ENCODE measurements at regions not wholly inside any gene's neighbourhood (a gene's known extent, or its start where the extent isn't known, plus 50 kb on each side); places are given as distances from the start of the nearest gene placed in this dataset.

- H3K27me3 Mint-ChIP-seq (ENCODE audit: insufficient read depth, unreplicated experiment), result peaks cover 3% of the 10 kb centered on the region
- intact Hi-C loops (cut with micrococcal nuclease; ENCODE audit: unreplicated experiment), result no loop called here
- H3K36me3 Mint-ChIP-seq (ENCODE audit: insufficient read depth, unreplicated experiment), result no peaks in the 10 kb centered on the region
- no peak overlapping the region for H3K4me3 ChIP-seq (ENCODE audit: low read depth, low read length)
- ChIA-PET CTCF (no interaction called here), POLR2A (no interaction called here)
- no peak for TF ChIP-seq CTCF (IDR thresholded peaks at IDR 0.05; ENCODE audit: insufficient read depth in 1 of 2, low read depth in 1 of 2, low read length in 1 of 2, severe bottlenecking in 1 of 2, unreplicated experiment in 1 of 2)
- H3K9me3 Mint-ChIP-seq (ENCODE audit: unreplicated experiment), result no peaks in the 10 kb centered on the region
- no peaks in the 10 kb centered on the region for H3K27me3 ChIP-seq (replicated peaks; ENCODE audit: control insufficient read depth, insufficient read depth, low read length)
- no peaks in the 10 kb centered on the region for H3K9me3 ChIP-seq
- H3K27ac Mint-ChIP-seq (ENCODE audit: unreplicated experiment), result no peak overlapping the region
- BruUV-seq (replicated peaks), result no TSS peak
- no peaks in the 10 kb centered on the region for H3K36me3 ChIP-seq (ENCODE audit: control insufficient read depth, insufficient read depth, low read length)
- no peaks in the 10 kb centered on the region for H3K4me1 ChIP-seq
- DNase-seq, result no peak
- H3K4me1 Mint-ChIP-seq (ENCODE audit: low read depth, unreplicated experiment), result no peaks in the 10 kb centered on the region
- no peak overlapping the region for H3K4me3 Mint-ChIP-seq (ENCODE audit: unreplicated experiment)
Observed at GRCh38 chr13:37401721-37402120, 196.8 kb downstream of the POSTN start.

- H3K27ac Mint-ChIP-seq (ENCODE audit: unreplicated experiment), result no peak overlapping the region
- peaks cover 3% of the 10 kb centered on the region for H3K27me3 Mint-ChIP-seq (ENCODE audit: insufficient read depth, unreplicated experiment)
- Histone ChIP-seq H3K27me3 (replicated peaks; ENCODE audit: control insufficient read depth, insufficient read depth, low read length) (no peaks in the 10 kb centered on the region), H3K4me1 (no peaks in the 10 kb centered on the region), H3K36me3 (ENCODE audit: control insufficient read depth, insufficient read depth, low read length) (no peaks in the 10 kb centered on the region), H3K9me3 (no peaks in the 10 kb centered on the region), H3K4me3 (ENCODE audit: low read depth, low read length) (no peak overlapping the region)
- CTCF ChIA-PET, result no interaction called here
- H3K9me3 Mint-ChIP-seq (ENCODE audit: unreplicated experiment), result no peaks in the 10 kb centered on the region
- intact Hi-C loops (cut with micrococcal nuclease; ENCODE audit: unreplicated experiment), result no loop called here
- H3K36me3 Mint-ChIP-seq (ENCODE audit: insufficient read depth, unreplicated experiment), result no peaks in the 10 kb centered on the region
- DNase-seq, result no peak
- TF ChIP-seq CTCF (IDR thresholded peaks at IDR 0.05; ENCODE audit: insufficient read depth in 1 of 2, low read depth in 1 of 2, low read length in 1 of 2, severe bottlenecking in 1 of 2, unreplicated experiment in 1 of 2), result no peak
- BruUV-seq (replicated peaks), result no TSS peak
- POLR2A ChIA-PET, result no interaction called here
- H3K4me1 Mint-ChIP-seq (ENCODE audit: low read depth, unreplicated experiment), result no peaks in the 10 kb centered on the region
- no peak overlapping the region for H3K4me3 Mint-ChIP-seq (ENCODE audit: unreplicated experiment)
Observed at GRCh38 chr13:37397535-37397934, 201.0 kb downstream of the POSTN start.

GRCh38 chr13:37395544-37395943 is 203.0 kb downstream of the POSTN start:
- ChIA-PET POLR2A (no interaction called here), CTCF (no interaction called here)
- BruUV-seq (replicated peaks), result no TSS peak
- H3K9me3 Mint-ChIP-seq (ENCODE audit: unreplicated experiment), result no peaks in the 10 kb centered on the region
- Histone ChIP-seq H3K4me3 (ENCODE audit: low read depth, low read length) (no peak overlapping the region), H3K4me1 (no peaks in the 10 kb centered on the region), H3K9me3 (no peaks in the 10 kb centered on the region), H3K36me3 (ENCODE audit: control insufficient read depth, insufficient read depth, low read length) (no peaks in the 10 kb centered on the region), H3K27me3 (replicated peaks; ENCODE audit: control insufficient read depth, insufficient read depth, low read length) (no peaks in the 10 kb centered on the region)
- intact Hi-C loops (cut with micrococcal nuclease; ENCODE audit: unreplicated experiment), result loop anchor here (1.0 kb wide), 1 partner anchor 286 kb away; no protein-coding TSS in a partner anchor
- no peaks in the 10 kb centered on the region for H3K36me3 Mint-ChIP-seq (ENCODE audit: insufficient read depth, unreplicated experiment)
- no peak for TF ChIP-seq CTCF (IDR thresholded peaks at IDR 0.05; ENCODE audit: insufficient read depth in 1 of 2, low read depth in 1 of 2, low read length in 1 of 2, severe bottlenecking in 1 of 2, unreplicated experiment in 1 of 2)
- peaks cover 6% of the 10 kb centered on the region for H3K27me3 Mint-ChIP-seq (ENCODE audit: insufficient read depth, unreplicated experiment)
- H3K27ac Mint-ChIP-seq (ENCODE audit: unreplicated experiment), result no peak overlapping the region
- H3K4me1 Mint-ChIP-seq (ENCODE audit: low read depth, unreplicated experiment), result no peaks in the 10 kb centered on the region
- DNase-seq, result no peak
- H3K4me3 Mint-ChIP-seq (ENCODE audit: unreplicated experiment), result no peak overlapping the region

Data from Caco-2 (cell line).